GM12872 (cell line): ENCODE measurements at regions not wholly inside any gene's neighbourhood (a gene's known extent, or its start where the extent isn't known, plus 50 kb on each side); places are given as distances from the start of the nearest gene placed in this dataset.

Experiments
- CTCF ChIP-seq: IDR thresholded peaks from 3 replicates; pipeline ENCODE4 v1.5.1; 2011; ENCODE audit warnings: low read depth, mild to moderate bottlenecking, low read length, moderate library complexity; ENCODE audit not compliant: insufficient read depth

GRCh38 chr12:33547084-33547483 lies 107.5 kb upstream of the SYT10 start:
- TF ChIP-seq CTCF = no peak

DNA sequence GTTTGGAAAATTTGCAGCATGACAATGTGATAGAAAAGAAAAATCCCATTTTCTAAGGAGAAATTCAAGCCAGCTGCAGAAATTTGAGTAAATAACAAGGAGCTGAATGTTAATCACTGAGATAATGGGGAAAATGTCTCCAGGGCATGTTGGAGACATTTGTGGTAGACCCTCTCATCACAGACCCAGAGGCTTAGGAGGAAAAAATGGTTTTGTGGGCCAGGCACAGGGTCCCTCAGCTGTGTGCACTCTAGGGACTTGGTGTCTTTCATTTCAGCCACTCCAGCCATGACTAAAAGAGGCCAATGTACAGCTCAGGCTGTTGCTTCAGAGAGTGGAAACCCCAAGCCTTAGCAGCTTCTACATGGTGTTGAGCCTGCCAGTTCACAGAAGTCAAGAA lies 111.4 kb upstream of the SYT10 start:
- TF ChIP-seq CTCF = no peak

DNA sequence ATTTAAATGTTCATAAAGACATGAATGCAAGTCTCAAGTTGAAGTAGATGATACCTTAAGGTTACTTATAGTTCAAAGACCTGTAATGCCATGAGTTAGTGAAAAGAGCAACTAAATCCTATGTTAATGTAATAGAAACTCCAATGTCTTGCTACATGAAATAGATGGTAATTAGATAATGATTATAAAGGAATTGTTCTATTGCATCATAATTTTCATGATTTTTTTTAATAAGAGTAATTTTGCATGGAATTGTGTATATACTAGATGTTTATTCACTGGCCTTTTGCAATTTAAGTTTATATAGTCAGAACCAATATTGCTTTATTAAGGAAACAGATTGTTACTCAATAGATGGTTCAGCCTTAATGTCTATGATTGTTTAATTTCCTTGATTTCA lies 115.5 kb upstream of the SYT10 start:
- TF ChIP-seq CTCF = no peak

GRCh38 chr12:33560653-33561208 lies 121.1 kb upstream of the SYT10 start:
- no peak for TF ChIP-seq CTCF

DNA sequence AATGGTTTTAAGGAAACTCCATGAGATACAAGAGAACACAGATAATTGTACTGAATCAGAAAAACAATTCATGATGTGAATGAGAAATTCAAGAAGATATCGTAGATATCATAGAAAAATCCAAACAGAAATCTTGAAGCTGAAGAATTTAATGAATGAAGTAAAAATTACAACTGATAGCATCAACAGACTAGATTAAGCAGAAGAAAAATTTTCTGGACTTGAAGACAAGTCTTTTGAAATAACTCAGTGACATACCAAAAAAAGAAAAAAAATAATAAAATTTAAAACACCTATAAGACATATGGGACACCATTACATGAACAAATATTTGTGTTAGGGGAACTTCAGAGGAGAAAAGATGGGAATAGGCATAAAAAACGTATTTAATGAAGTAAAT lies 122.8 kb upstream of the SYT10 start:
- TF ChIP-seq CTCF = no peak

- no peak for TF ChIP-seq CTCF
Measured at GRCh38 chr12:33566403-33566802, 126.8 kb upstream of the SYT10 start.

DNA sequence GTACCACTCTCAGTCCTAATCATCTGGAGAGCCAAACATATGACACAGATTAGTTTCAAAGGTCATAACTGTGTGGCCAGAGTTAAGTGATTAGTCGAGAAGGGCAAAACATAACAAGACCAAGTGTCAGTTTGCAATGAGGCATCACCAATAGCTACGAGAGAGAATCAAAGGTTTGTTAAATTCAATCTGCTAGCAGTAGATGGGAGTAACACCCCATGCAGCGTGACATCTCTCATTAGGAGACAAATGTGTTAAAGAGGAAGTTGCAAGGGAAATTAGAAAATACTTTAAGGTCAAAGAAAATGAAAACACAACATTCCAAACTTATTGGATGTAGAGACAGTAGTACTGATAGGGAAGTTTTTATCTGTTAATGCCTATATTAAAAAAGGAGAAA lies 135.7 kb upstream of the SYT10 start:
- TF ChIP-seq CTCF = no peak
